KMS-11 (cell line): ENCODE measurements at regions not wholly inside any gene's neighbourhood (a gene's known extent, or its start where the extent isn't known, plus 50 kb on each side); places are given as distances from the start of the nearest gene placed in this dataset.
"Not testable (repeated sequence)": the region's sequence is repeated elsewhere in the genome, so short reads cannot be mapped to it uniquely, and the experiment has no call there.

Experiments
- H2AFZ ChIP-seq: fragments of 200-600 bp; sonication (generic); 2 replicates; pipeline ENCODE4 v1.6.1; 2016; ENCODE audit warnings: antibody characterized with exemption, mixed run types, low read depth
- H3K27ac ChIP-seq: fragments of 200-600 bp; sonication (generic); 2 replicates; pipeline ENCODE4 v1.6.1; 2016; ENCODE audit warnings: mild to moderate bottlenecking, mixed run types
- H3K27me3 ChIP-seq: fragments of 200-600 bp; sonication (generic); 2 replicates; pipeline ENCODE4 v1.6.1; 2017; ENCODE audit warnings: mild to moderate bottlenecking, low read depth, mixed run types, moderate library complexity; ENCODE audit not compliant: insufficient read depth
- H3K36me3 ChIP-seq: fragments of 200-600 bp; sonication (generic); 2 replicates; pipeline ENCODE4 v1.6.1; 2017; ENCODE audit warnings: mild to moderate bottlenecking, mixed run types; ENCODE audit not compliant: insufficient read depth
- H3K4me1 ChIP-seq: fragments of 200-600 bp; sonication (generic); 2 replicates; pipeline ENCODE4 v1.6.1; 2016; ENCODE audit warnings: mild to moderate bottlenecking, low read depth, mixed run types; ENCODE audit not compliant: poor library complexity, severe bottlenecking
- H3K4me2 ChIP-seq: fragments of 200-600 bp; sonication (generic); 2 replicates; pipeline ENCODE4 v1.7.0; 2016; ENCODE audit warnings: mild to moderate bottlenecking, mixed run types
- H3K4me3 ChIP-seq: fragments of 200-600 bp; sonication (generic); IDR thresholded peaks from 2 replicates; pipeline ENCODE4 v1.6.1; 2017; ENCODE audit warnings: low read depth, low read length, mixed read lengths; ENCODE audit not compliant: insufficient read depth
- H3K79me2 ChIP-seq: fragments of 200-600 bp; sonication (generic); 2 replicates; pipeline ENCODE4 v1.6.1; 2016; ENCODE audit warnings: low read depth, mixed run types; ENCODE audit not compliant: insufficient read depth
- H3K9ac ChIP-seq: fragments of 200-600 bp; sonication (generic); 2 replicates; pipeline ENCODE4 v1.6.1; 2016; ENCODE audit warnings: mild to moderate bottlenecking, mixed run types
- H4K20me1 ChIP-seq: fragments of 200-600 bp; sonication (generic); 2 replicates; pipeline ENCODE4 v1.6.1; 2016; ENCODE audit warnings: mild to moderate bottlenecking, mixed run types; ENCODE audit not compliant: insufficient read depth
- TF ChIP-seq, protein P1 (sequence below): fragments of 200-600 bp; sonication (generic); conservative IDR thresholded peaks from 2 replicates; pipeline ENCODE4 v1.6.1; 2017; ENCODE audit warnings: low read depth, mild to moderate bottlenecking, antibody characterized with exemption, low read length, moderate library complexity, mixed read lengths

DNA sequence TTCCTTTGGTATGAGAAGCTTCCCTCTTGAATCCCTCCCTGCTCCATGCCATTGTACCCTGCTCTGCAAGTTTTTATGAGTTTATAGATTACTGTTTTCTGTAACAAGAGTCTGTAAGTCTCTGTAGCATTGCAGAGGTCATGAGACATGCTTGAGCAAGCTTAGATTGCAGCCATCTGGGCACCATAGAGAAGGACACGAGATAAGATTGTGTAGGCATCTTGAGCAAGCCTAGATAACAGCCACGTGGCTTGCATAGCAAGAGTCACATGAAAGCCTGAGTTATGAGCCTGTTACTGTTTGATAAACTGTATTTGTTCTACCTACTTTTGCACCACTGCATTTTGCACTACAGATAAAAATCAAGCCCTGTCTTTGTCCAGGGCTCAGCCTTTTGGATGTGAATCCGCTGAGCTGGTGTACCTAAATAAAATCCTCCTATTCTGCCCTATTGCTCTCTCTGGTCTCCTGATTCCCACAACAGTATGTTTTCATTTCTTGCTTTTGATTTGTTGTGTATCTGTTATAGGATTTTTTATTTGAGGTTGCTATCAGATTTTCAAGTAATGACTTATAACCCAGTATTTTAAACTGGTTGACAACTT, 127.4 kb upstream of the ANKRD50 start:
- H3K4me3 ChIP-seq = no peak overlapping the region
- H4K20me1 ChIP-seq = no peaks in the 10 kb centered on the region
- no peak overlapping the region for H2AFZ ChIP-seq
- H3K9ac ChIP-seq = no peak overlapping the region
- H3K4me2 ChIP-seq = no peak overlapping the region
- no peaks in the 10 kb centered on the region for H3K79me2 ChIP-seq
- TF ChIP-seq, protein P1, sequence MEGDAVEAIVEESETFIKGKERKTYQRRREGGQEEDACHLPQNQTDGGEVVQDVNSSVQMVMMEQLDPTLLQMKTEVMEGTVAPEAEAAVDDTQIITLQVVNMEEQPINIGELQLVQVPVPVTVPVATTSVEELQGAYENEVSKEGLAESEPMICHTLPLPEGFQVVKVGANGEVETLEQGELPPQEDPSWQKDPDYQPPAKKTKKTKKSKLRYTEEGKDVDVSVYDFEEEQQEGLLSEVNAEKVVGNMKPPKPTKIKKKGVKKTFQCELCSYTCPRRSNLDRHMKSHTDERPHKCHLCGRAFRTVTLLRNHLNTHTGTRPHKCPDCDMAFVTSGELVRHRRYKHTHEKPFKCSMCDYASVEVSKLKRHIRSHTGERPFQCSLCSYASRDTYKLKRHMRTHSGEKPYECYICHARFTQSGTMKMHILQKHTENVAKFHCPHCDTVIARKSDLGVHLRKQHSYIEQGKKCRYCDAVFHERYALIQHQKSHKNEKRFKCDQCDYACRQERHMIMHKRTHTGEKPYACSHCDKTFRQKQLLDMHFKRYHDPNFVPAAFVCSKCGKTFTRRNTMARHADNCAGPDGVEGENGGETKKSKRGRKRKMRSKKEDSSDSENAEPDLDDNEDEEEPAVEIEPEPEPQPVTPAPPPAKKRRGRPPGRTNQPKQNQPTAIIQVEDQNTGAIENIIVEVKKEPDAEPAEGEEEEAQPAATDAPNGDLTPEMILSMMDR = no peak
- no peaks in the 10 kb centered on the region for H3K27me3 ChIP-seq
- H3K36me3 ChIP-seq = no peaks in the 10 kb centered on the region
- no peak overlapping the region for H3K27ac ChIP-seq
- H3K4me1 ChIP-seq = no peaks in the 10 kb centered on the region

DNA sequence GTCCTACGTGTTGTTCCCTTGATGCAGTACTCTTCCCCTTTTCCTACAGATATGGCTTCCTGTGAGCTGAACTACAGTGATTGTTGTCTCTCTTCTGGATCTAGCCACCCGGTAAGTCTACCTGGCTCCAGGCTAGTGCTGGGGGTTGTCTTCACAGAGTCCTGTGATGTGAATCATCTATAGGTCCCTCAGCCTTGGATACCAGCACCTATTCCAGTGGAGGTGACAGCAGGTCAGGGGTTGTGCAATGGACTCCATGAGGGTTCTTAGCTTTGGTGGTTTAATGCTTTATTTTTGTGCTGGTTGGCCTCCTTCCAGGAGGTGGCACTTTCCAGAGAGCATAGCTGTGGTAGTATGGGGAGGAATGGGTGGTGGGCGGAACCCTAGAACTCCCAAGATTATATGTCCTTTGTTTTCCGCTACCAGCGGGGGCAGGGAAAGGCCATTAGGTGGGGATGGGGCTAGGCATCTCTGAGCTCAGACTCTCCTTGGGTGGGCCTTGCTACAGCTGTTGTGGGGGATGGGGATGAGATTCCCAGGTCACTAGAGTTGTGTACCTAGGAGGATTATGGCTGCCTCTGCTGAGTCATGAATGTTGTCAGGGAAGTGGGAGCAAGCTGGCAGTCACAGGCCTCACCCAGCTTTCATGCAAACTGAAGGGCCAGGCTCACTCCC, 121.4 kb upstream of the ANKRD50 start:
- Histone ChIP-seq H3K27me3 (no peaks in the 10 kb centered on the region), H3K9ac (no peak overlapping the region), H3K4me2 (no peak overlapping the region), H3K4me1 (no peaks in the 10 kb centered on the region), H3K79me2 (no peaks in the 10 kb centered on the region), H3K27ac (no peak overlapping the region), H3K4me3 (no peak overlapping the region), H3K36me3 (no peaks in the 10 kb centered on the region), H4K20me1 (no peaks in the 10 kb centered on the region), H2AFZ (no peak overlapping the region)
- TF ChIP-seq, protein P1 = no peak

DNA sequence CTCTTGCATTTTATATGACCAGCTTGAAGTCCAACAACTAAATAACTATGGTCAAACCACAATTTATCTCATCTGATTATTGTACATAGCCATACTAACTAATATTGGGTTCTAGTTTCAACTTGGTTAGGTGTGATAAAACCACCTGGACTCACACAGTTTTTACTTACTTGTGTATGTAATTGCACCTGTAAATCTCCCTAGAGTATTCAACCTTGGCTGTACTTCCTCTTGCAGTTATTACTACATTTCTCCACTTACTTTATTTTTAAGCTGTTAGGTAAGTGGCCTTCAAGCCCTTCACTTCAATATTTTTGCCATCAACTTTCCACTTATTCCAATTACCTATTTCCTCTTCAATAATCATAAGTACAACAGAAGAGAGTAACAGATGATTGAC, 115.8 kb upstream of the ANKRD50 start:
- no peaks in the 10 kb centered on the region for H3K79me2 ChIP-seq
- no peaks in the 10 kb centered on the region for H3K4me1 ChIP-seq
- TF ChIP-seq, protein P1 = no peak
- no peaks in the 10 kb centered on the region for H4K20me1 ChIP-seq
- H3K36me3 ChIP-seq = no peaks in the 10 kb centered on the region
- no peak overlapping the region for H3K9ac ChIP-seq
- no peak overlapping the region for H3K4me3 ChIP-seq
- no peaks in the 10 kb centered on the region for H3K27me3 ChIP-seq
- no peak overlapping the region for H3K4me2 ChIP-seq
- no peak overlapping the region for H3K27ac ChIP-seq
- no peak overlapping the region for H2AFZ ChIP-seq

DNA sequence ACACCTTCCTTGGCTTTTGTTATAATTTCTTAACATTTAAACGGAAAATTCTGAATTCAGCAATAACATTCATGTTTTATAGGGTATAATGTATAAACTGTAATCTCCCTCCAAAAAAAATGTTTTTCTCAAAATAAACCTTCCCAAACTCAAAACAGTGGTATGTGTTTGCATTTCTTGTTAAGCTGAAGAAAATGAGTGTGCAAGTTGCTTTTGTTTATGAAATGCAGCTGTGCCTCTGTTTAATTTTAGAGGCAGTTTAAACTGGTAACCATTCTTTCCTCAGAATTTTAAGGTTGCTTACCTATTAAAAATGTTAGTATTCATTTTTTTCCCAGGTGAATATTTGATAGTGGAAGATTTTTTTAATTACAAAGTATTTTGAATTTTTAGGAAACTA, 105.0 kb upstream of the ANKRD50 start:
- H3K4me3 ChIP-seq = no peak overlapping the region
- no peaks in the 10 kb centered on the region for H3K79me2 ChIP-seq
- no peaks in the 10 kb centered on the region for H3K27me3 ChIP-seq
- H3K4me1 ChIP-seq = no peaks in the 10 kb centered on the region
- H3K36me3 ChIP-seq = no peaks in the 10 kb centered on the region
- no peak overlapping the region for H3K4me2 ChIP-seq
- TF ChIP-seq, protein P1 = no peak
- no peaks in the 10 kb centered on the region for H4K20me1 ChIP-seq
- no peak overlapping the region for H2AFZ ChIP-seq
- H3K9ac ChIP-seq = no peak overlapping the region
- H3K27ac ChIP-seq = no peak overlapping the region

DNA sequence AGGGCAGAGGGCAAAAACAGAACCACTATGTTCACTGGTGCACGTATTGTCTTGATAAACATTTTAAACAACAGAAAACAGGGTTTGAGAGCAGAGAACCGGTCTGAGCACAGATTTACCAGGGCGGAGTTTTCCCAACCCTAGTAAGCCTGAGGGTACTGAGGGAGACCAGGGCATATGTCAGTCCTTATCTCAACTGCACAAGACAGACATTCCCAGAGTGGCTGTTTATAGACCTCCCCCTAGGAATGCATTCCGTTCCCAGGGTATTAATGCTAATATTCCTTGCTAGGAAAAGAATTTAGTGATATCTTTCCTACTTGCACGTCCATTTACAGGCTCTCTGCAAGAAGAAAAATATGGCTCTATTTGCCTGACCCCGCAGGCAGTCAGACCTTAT, 99.7 kb upstream of the ANKRD50 start:
- not testable (repeated sequence) for H4K20me1 ChIP-seq, H3K36me3 ChIP-seq, H3K27me3 ChIP-seq, H3K4me3 ChIP-seq, H3K9ac ChIP-seq, H3K4me1 ChIP-seq, H3K4me2 ChIP-seq, H2AFZ ChIP-seq, H3K79me2 ChIP-seq, H3K27ac ChIP-seq
